Cerebellar cortex (tissue), 1 donor: ENCODE measurements at regions not wholly inside any gene's neighbourhood (a gene's known extent, or its start where the extent isn't known, plus 50 kb on each side); places are given as distances from the start of the nearest gene placed in this dataset.
"Not testable (repeated sequence)": the region's sequence is repeated elsewhere in the genome, so short reads cannot be mapped to it uniquely, and the experiment has no call there.

Experiments used
- DNase-seq: peaks from one replicate; pipeline ENCODE4 v3.0.0-alpha.2; 2015; ENCODE audit warnings: low spot score

- DNase-seq = no peak
Observed at GRCh38 chr12:68387338-68387737, 55.2 kb upstream of the MDM1 start.

DNA sequence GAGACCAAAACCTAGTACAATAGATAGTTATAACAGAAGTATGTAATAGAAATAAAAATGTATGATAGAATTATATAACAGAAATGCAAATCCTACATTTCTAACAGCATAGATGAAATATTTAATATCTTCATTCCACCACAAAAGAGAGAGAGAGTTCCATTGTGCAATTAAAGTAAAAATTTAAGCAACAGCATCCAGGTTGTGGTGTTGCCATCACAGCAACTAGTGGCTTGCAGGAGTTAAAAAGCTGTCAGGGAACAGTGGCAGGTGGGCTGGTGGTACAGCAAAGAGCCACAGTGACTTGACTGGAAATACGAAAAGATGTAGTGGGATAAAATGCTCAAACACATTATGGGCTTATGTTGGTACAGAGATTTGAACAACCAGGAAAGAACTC lies 57.1 kb upstream of the MDM1 start:
- DNase-seq = no peak

DNA sequence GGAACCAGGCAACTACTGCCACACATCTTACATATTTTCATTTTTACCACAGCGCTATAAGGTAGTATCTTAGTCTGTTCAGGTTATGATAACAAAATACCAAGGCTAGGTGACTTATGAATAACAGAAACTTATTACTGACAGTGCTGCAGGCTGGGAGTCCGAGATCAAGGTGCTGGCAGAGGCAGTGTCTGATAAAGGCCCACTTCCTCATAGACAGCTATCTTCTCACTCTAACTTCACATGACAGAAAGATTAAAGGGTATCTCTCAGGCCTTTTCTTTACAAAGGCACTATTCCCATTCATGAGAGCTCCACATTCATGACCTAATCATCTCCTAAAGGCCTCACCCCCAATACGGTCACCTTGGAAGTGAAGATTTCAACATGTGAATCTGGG lies 59.8 kb upstream of the MDM1 start:
- no peak for DNase-seq

- DNase-seq = no peak
Observed at GRCh38 chr12:68392376-68392775, 60.2 kb upstream of the MDM1 start.

DNA sequence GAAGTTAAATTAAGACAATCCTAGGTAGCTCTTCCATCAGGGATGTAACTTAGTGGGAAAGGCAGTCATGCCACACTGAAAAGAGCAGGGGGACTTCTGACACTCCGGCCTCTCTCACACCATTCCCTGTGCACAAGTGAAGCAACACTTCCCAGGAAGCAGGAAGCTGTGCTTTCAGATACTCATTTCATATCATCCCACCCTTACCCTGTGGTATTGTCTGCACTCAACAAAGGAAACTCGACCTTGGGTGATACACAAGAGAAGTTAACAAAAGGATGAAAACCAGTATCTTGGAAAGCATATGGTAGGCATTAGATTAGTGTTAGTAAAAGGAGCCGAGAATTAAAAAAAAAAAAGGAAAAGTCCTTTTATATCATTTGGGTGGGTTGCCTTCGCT lies 61.3 kb upstream of the MDM1 start:
- DNase-seq = no peak

DNA sequence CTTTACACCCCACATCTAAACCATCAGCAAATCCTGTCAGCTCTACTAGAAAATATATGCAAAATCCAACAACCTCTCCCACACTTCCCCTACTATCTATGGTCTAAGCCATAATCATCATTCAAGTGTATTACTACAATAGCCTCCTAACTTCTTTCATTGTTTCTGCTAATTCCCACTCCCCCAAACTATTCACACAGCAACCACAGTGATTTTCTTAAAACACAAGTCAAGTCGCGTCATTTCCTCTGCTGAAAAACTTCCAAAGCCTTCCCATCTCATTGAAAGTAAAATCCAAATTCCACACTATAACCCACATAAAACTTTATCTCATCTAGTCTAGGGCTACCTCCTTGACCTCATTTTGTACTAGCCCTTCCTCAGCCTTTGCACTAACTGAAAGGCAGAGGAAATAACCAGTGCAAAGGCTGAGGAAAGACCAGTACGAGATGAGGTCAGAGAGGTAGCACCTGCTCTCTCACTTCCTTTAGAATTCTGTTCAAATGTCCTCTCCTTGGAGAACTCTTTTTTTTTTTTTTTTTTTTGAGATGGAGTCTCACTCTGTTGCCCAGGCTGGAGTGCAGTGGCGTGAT lies 65.5 kb upstream of the MDM1 start:
- no peak for DNase-seq

GRCh38 chr12:68398689-68399088 lies 66.5 kb upstream of the MDM1 start:
- not testable (repeated sequence) for DNase-seq

- no peak for DNase-seq
Observed at GRCh38 chr12:68400226-68400829, 68.2 kb upstream of the MDM1 start.

DNA sequence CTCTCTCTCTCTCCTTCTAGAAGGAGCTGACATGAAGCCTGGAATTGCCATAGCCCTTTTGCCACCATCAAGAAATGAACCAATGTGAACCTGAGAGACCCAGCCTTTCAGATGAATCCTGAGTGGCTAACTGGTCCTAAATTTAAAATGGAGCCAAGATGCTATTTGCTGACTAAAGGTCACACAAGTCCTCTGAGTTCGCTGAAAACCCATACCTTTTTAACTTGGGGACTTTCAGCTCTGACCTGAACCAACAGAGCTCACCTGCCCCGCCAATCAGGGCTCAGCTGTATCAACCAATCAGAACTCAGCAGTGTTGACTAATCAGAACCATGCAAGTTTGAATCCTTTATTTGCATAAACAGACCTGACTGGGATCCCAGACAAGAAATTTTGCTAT lies 70.3 kb upstream of the MDM1 start:
- no peak for DNase-seq

GRCh38 chr12:68403296-68403695 lies 71.1 kb upstream of the MDM1 start:
- DNase-seq = no peak

DNA sequence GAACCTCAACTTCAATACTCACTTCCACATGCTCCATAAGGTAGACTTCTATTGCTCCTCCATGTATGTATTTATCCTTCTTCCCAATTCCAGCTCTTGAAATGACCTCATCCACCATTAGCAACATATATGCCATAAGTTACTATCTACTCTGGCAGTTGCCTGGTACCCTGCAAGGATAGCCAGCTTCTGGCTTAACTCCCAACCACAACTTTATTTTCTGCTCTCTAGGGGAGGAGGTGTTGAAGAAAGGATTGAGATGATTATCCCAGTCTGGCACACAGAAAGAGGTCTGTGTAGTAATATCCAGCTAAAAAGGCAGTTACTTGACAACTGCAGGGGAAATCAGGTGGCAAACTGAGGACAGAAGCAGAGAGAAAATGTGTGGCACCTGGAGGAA lies 71.5 kb upstream of the MDM1 start:
- no peak for DNase-seq

- no peak for DNase-seq
Observed at GRCh38 chr12:68405343-68405781, 73.2 kb upstream of the MDM1 start.

DNA sequence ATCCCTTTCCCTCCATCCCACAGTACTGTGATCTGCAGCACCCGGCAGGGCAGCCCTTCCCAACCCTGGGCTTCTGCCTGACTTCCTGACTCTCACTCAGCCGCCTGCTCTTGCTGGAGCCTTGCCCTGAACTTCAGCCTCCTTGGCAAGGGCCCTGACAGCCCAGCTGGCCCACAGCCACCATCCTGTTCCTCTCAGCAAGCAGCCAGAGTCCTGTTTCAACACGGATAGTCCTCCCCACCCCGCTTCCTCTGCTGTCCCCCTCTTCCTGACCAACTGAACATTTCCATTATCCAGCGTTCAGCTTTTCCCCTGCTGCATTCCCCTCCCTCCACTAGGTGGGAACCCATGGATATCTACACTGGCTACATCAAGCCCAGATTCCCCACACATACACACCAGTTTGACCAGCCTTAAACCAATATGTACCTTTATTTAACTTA lies 74.0 kb upstream of the MDM1 start:
- peak; percentile 82 for DNase-seq

- no peak for DNase-seq
Observed at GRCh38 chr12:68406911-68407310, 74.7 kb upstream of the MDM1 start.

- no peak for DNase-seq
Observed at GRCh38 chr12:68410018-68410660, 78.0 kb upstream of the MDM1 start.

DNA sequence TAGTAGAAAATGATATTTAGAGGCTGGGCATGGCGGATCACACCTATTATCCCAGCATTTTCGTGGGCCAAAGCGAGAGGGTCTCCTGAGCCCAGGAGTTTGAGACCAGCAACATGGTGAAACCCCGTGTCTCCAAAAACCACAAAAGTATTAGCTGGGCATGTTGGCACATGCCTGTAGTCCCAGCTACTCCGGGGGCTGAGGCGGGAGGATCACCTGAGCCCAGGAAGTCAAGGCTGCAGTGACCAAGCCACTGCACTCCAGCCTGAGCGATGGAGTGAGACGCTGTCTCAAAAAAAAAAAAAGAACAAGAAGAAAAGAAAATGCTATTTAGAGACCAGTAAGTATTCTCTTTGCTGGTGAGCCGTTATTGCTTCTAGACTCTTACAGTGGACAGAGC lies 79.2 kb upstream of the MDM1 start:
- no peak for DNase-seq

GRCh38 chr12:68414988-68415387 lies 82.8 kb upstream of the MDM1 start:
- DNase-seq = no peak

- DNase-seq = no peak
Observed at GRCh38 chr12:68416350-68416749, 84.2 kb upstream of the MDM1 start.

DNA sequence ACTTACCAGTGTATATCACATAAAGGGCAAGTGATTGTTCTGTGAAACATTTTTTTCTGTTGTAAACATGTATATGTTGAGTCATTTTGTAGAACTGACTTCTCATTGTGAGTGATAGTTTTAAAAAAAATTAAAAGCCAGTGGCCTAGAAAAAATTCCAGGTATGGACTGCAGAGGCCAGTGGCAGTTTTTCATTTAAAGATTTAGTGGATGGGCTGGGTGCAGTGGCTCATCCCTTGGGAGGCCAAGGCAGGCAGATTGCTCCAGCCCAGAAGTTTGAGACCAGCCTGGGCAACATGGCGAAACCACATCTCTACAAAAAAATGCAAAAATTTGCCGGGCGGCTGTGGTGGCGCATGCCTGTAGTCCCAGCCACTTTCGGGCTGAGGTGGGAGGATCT lies 84.7 kb upstream of the MDM1 start:
- no peak for DNase-seq

GRCh38 chr12:68418137-68418460 lies 85.9 kb upstream of the MDM1 start:
- no peak for DNase-seq

DNA sequence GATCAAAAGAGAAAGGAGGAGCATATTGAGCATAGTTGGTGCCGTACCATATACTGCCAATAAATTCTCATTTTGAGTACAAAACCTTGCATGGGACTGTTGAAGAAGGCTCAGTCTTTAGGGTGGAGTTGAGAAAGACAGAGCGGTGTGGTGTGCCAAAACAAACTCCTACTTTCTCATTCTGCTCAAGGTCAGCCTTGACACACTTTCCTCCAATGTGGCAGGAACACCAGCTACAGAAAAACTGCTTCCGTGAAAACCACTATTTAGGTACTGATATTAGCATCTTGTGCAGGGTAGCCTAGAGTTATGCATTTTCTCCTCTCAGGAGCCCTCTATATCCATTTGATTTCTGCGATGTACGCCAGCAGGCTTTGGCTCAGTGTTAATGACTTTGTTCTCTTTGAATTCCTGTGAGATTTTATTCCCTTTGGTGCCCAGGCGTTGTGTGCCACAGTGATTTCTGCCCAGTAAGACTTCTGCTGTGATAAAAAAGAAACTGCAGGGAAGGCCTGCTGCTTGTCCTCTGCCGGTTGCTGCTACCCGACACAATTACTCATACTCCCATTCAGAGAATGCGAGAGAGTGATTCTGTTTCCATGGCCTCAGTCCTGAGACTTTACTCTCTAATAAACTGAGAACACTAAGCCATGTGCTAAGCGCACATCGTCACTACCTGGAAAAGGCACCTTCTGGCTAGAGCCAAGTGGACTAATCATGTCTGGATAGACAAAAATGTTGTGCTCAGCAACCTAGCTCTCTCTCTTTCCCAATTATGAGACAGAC lies 88.3 kb upstream of the MDM1 start:
- DNase-seq = no peak

DNA sequence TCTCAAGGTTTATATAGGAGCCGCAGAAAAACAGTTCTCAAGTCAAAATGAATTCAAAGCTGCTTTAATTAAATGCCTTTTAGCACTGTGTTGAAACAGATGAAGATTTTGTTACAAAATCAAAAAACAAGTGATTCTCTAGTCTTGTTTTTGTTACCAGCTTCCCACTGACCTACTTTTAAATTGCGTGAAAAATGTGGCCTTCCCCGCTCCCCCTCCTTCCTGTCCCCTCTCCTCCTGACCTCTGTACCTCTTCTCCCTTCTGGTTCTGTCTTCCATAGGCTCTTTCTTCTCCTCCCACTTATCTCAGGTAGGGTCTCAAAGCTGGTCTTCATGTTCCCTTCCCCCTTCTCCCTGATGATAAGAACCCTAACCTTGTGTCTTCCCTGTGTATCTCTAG lies 90.0 kb upstream of the MDM1 start:
- no peak for DNase-seq

DNA sequence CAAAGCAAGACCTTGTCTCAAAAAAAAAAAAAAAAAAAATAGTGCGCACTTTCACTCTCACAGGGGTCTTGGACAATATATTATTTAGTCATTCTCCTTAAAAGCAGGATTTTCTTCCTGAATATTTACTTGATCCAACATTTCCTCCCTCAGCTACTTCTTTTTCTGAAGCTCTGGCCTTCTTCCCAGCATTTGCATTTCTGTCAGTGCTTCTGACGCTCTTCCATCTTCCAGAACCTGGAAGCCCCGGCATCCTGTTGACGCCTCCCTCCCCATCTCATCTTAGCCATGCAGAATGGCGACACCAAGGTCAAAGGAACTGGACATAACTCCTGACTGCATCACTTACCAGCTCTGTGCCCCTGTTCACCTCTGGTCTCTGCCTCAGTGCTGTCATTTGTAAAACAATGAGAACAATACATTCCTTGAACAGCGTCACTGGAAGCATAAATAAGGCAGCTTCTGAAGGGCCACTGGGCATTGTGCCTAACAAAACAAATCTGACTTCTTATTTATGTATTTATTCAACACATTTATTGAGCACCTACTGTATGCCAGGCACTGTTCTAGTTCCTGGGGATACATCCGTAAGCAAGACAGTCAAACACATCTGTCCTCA lies 90.9 kb upstream of the MDM1 start:
- no peak for DNase-seq
